Fibroblast of skin of left biceps (primary cell): ENCODE measurements at regions not wholly inside any gene's neighbourhood (a gene's known extent, or its start where the extent isn't known, plus 50 kb on each side); places are given as distances from the start of the nearest gene placed in this dataset.

ENCODE experiments used
- DNase-seq, 2 experiments: peaks; one replicate each; pipeline ENCODE4 v3.0.0-alpha.2; 2013; ENCODE audit warnings: low read depth in 2 of 2

DNA sequence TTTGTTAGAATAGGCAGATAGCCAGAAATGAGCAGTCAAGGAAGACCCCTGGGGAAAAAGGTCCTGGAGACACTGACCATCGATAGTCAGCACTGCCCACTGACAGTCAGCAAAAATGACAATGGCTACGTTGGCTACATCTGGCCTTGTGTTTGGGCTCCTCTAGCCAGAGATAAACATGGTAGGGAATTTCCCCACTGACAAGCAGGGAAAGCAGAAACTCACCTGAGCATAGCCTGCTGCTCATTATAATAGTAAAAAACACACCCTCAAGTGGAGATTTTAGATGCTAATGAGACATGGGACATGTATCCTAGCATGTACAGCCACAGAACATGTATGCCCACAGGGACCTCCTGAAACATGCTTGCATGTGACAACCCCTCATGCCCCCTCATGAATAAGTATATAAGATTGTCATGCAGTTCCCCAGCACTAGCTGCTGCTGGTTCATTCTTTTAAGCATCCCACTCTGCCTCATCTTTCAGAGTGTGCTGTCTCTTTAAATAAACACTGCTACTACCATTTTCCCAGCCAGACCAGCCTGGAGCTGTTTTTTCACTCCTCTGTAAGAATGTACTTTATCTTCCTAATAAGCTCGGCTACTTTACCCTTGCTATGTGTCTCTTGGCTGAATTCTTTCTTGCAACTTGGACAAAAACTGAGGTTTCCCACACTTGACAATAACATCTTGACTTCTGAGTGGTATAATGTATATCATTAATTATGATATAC lies 550.1 kb upstream of the CDH8 start:
- no peak for DNase-seq

GRCh38 chr16:62585041-62585545 lies 548.9 kb upstream of the CDH8 start:
- no peak for DNase-seq

- DNase-seq: peak in 1 of 2 experiments; percentile 5
Measured at GRCh38 chr16:62583414-62583813, 547.2 kb upstream of the CDH8 start.

- DNase-seq: no peak
Measured at GRCh38 chr16:62573466-62573865, 537.2 kb upstream of the CDH8 start.

- peak; percentile 47 to 50 for DNase-seq
Measured at GRCh38 chr16:62568926-62569325, 532.7 kb upstream of the CDH8 start.

DNA sequence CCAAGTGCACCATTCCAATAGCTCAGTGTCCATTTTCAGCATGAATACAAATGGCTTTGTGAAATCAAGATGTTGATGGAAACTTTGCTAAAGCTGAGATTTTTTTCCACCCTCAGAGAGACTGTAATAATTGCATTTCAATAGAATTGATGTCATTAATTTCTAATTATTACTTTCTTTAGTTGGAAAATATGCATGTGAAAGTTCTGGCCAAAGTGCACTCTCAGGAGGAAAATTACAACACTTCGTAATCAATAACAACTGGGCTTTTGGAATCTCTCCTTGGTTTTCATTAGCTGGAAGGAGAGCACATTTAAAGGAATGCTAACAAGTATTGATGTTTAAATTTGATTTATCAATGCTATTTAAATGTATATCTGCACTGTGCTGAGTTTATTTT lies 529.5 kb upstream of the CDH8 start:
- DNase-seq: no peak

GRCh38 chr16:62564291-62564690 lies 528.1 kb upstream of the CDH8 start:
- no peak for DNase-seq

GRCh38 chr16:62562121-62562520 lies 525.9 kb upstream of the CDH8 start:
- DNase-seq: no peak

DNA sequence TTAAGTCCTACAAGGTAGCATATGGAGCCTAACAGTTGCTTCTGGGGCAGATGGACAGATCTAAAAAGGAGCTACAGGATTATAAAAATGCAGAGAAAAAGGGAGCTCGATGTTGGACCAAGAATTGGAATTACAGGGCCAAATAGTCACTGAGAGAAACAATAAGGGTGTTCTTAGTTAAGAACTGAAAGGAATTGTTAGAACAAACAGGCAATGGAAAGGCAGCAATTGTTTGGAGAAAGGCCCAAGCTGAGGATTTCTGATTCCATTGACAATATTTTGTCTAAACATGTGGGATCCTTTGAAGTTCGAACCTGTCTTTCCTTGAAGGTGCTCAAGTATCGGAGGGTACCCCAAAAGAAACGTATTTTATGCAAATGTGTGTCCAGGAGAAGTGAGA lies 513.6 kb upstream of the CDH8 start:
- no peak for DNase-seq

GRCh38 chr16:62548095-62548494 lies 511.9 kb upstream of the CDH8 start:
- DNase-seq: no peak

DNA sequence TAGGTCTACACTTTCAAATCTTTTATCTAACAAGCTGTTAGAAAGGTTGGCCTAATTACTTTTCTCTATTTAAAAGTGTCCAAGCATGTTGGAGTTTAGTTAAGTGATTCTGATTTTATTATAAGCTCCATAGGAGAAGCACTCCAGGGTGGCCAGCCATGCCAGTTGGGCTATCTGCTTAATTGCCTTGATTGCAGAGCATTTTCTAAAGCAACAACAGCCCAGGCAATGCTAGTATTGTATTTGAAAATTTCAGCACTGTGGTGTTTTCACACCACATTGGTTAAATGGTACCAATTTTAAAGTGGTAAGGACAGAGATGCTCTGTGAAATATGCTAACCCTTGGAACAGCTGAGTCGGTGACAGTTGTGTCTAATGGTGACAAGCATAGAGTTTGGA lies 510.5 kb upstream of the CDH8 start:
- no peak for DNase-seq

DNA sequence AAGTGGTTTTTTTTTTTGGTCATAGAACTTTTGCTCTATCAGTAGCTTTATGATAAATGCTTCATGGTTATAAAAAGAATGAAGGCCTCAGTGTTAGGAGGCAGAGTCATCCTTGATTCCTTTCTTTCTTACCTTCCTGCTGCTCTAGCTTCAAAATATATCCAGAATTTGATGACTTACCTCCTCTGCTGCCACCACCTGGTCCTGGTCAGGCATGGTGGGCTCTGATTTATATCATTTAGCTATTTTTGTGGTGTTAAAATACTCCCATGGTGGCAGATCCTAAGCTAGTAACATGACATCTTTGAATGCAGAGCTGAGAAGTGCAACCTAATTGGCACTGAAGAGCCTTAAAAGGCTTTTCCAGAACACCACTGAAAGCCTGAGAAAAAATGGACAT lies 508.8 kb upstream of the CDH8 start:
- DNase-seq: no peak

- DNase-seq: no peak
Measured at GRCh38 chr16:62543516-62543915, 507.3 kb upstream of the CDH8 start.

DNA sequence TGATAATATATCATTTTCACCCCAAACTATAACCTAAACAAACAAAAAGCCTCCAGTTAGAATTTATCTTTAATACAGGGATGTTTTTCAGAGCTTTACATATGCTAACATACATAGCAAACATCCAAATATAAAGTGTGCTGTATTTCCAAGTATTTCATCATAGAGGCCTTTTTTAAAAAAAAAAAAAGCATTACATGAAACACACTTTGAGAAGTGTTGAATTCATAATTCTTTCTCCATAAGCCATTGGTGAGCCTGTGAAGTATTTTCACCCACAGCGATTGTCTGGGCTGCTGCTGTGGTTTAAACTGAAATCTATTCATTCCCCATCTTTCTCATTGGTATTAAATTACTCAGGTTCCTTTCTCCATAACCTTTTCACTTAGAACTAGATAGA lies 503.4 kb upstream of the CDH8 start:
- DNase-seq: peak; percentile 20 to 21

DNA sequence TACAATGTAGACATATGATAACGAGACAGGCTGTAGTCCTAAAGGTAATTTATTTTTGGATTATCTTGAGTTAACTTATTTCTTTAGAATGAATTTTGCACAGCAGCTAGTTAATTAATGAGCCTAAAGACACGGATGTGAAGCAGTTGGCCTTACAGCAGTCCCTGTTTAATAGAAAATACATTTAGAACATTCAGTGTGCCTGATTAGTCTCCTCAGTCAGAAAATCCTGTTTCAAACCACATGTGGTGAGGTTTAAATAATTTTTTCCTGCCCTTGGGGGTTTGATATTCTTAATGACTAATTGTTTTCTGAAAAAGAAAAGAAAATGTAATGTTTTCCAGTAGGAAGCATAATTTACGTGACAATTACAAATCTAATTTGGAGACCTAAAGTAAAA lies 494.2 kb upstream of the CDH8 start:
- no peak for DNase-seq

DNA sequence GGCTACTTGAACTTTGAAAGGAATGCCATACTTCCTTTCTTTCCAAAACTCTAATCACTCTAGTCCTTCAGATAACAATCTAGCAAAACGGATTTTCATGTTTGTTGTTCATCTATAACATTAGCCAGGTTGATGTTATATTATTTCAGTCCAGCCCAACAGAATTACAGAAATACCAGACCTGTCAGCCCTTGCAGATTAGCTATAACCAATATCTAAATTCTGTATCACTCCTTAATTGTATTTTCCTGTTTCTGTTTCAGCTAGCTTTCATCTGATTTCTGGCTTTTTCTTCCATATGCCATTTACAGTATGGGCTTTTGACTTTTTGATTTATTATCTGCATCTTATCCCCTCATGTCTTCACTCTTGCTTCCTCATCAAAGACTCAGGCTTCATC lies 479.8 kb upstream of the CDH8 start:
- no peak for DNase-seq

DNA sequence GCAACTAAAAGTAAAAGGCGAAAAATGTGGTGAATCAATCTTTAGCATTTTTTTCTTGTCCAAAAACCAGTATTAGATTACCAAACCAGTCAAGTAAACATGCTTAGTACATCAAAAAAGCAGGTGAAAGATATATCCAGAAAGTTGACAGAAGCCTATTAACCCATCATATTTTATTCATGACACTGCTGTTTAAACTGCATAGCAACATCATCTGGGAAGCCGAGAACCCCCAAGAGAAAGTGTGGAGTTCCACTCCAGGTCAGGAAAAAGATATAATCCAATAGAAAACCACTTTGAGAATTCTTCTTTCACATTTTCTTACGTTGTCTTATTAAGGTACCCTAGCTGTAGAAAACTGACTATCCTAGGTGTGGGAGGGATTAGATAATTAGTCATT lies 466.8 kb upstream of the CDH8 start:
- no peak for DNase-seq

GRCh38 chr16:62478903-62479458 lies 442.7 kb upstream of the CDH8 start:
- no peak for DNase-seq

DNA sequence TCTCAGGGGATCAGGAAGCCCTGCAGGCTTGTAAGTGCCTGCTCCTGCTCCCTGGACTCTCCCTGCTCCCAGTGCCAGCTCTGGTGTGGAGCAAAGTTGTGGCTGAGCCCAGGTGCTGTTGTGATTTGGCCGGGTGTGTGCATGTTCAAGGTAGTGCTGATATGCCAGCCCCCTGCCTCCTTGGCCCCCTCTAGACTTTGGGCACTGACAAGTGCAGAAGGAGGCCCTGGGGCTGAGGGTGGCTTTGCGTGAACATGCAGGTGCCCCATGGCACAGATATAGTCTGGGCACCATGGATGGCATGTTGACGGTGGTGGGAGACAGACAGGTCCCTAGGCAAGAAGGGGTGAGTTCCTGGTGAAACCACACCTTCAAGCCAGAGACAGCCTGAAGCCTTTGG lies 441.6 kb upstream of the CDH8 start:
- DNase-seq: no peak

DNA sequence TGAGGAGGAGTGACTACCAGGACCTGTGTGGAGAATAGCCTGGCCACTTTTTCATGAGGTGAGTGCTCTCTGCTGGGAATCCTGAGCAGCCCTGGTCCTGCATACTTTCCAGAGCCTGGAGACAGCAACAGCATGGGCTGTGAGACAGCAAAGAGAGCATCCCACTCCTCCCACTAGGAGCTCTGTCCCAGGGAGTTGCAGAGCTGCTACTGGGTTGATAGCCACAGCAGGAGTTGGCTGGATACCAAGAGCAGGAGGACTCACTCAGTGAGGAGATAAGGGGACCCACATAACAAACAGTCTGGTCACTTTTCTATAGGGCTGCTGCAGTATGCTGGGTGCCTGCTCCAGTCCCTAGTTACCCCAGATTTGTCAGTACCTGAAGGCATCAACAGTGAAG lies 439.3 kb upstream of the CDH8 start:
- DNase-seq: no peak

- peak; percentile 31 to 35 for DNase-seq
Measured at GRCh38 chr16:62462971-62463370, 426.7 kb upstream of the CDH8 start.

DNA sequence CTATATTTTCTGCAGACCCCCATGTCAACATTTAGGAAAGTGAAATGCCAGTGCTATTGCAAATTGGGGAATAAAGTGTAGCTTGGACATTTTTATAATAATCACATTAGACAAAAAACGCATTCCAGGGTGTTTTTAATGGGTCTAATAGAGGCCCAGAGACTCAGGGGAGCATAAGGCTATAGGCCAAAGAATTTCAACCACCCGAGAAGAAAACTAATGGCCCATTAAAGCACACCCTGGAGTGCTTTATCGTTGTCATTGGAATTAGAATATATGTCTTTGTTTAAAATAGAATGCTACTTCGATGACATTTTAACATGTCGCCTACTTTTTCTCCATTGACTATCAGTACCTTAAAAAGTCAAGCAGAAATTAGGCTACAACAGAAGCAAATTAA lies 414.1 kb upstream of the CDH8 start:
- DNase-seq: no peak

DNA sequence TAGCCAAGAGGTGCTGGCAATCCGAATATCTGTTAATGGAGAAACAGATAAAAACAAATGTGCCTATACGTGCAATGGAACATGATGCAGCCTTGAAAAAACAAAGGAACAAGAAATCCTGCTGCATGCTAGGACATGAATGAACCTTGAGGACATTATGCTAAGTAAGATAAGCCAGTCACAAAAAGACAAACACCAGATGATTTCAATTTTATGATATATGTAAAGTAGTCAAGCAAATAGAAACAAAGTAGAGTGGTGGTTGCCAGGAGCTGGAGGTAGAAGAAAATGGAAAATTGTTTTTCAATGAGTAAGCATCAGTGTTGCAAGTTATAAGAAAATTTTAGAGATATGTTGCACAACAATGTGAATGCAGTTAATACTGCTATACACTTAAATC lies 409.7 kb upstream of the CDH8 start:
- peak; percentile 2 to 5 for DNase-seq

DNA sequence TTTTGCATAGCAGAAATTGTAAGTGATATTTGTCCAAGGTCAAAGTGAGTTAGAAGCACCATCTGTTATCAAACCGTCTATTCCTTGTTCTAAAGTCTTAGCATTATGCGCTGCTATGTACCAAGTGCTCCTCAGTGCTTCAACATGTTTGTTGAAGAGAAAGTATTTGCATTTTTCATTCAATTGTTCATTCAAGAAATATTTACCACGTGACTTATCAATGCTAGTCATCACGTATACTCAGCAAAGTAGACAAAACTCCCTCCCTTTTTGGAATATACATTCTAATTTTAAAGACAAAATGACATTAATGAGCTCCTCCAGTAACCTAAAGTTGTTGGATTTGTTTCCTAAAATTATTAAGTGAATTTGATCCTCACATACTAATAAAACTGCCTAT lies 388.0 kb upstream of the CDH8 start:
- no peak for DNase-seq
